ENCODE measurements at regions not wholly inside any gene's neighbourhood (a gene's known extent, or its start where the extent isn't known, plus 50 kb on each side); places are given as distances from the start of the nearest gene placed in this dataset.

DNA sequence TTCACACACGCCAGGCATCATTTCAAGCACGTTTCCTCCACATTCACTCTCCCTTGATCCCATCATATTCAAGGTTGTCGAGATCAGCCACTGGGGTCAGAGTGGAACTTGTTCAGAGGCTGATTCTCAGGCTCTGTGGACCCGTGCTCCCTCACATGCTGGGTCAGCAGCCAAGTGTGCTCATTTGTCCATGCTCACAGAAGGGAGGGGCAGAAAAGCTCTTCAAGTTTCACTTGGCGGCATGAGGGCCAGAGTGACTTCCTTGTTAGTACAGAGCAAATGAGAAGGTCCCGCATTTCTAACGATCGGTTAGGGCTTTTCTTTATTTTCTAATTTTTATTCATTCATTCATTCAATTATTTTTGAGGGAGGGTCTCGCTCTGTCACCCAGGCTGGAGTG lies 82.2 kb downstream of the EBLN1 start:
- TF ChIP-seq EZH2 (IDR thresholded peaks at IDR 0.05; ENCODE audit: insufficient read depth, poor library complexity, severe bottlenecking), result no peak
- TF ChIP-seq EZH2phosphoT487 (IDR thresholded peaks at IDR 0.05; ENCODE audit: insufficient read depth, low read depth), result no peak

All from GM23248 (cell line).